GM21381 (cell line): ENCODE measurements at regions not wholly inside any gene's neighbourhood (a gene's known extent, or its start where the extent isn't known, plus 50 kb on each side); places are given as distances from the start of the nearest gene placed in this dataset.

ENCODE experiments used
- ATAC-seq: cut with Tn5 transposase; IDR thresholded peaks from one replicate; pipeline ENCODE4 v1.9.1; 2021; ENCODE audit warnings: mild to moderate bottlenecking, moderate library complexity; ENCODE audit not compliant: unreplicated experiment

DNA sequence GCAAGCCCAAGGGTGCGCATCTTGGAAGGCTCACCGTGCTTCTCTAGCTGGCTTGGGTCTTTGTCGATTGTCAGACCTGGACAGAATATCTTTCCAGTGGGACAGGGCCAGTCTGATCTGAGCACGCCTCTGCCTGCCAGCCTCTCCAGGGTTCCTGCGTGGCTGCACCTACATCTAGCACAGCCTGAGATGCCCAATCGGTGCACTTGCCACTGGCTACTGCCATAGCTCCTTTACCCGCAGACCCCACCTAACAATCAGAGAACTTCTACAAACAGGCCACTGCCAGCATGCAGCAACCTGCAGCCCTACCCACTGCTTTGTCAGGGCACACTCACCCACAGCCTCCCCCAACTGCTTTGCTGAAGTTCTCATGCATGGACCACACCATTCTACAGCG lies 56.7 kb upstream of the PHACTR3 start:
- no peak for ATAC-seq
